Jurkat, Clone E6-1 (cell line): ENCODE measurements at regions not wholly inside any gene's neighbourhood (a gene's known extent, or its start where the extent isn't known, plus 50 kb on each side); places are given as distances from the start of the nearest gene placed in this dataset.
A peak's percentile ranks its signal among the peaks of the same experiment; 100 is the strongest.

Experiments used
- DNase-seq: peaks from one replicate; pipeline ENCODE4 v3.0.0-alpha.2; 2011; ENCODE audit warnings: low read depth, low spot score
- H3K4me3 ChIP-seq: 2 replicates; pipeline ENCODE4 v1.5.1; 2011; ENCODE audit warnings: mild to moderate bottlenecking, low read length, control low read depth, moderate library complexity

GRCh38 chr5:165457859-165458481 lies 1952.6 kb downstream of the MAT2B start:
- DNase-seq, result peak; percentile 24
- H3K4me3 ChIP-seq, result no peak overlapping the region

GRCh38 chr5:165459232-165459631 lies 1953.8 kb downstream of the MAT2B start:
- no peak for DNase-seq

GRCh38 chr5:165460911-165461310 lies 1955.5 kb downstream of the MAT2B start:
- H3K4me3 ChIP-seq, result no peak overlapping the region
- DNase-seq, result no peak

More at GRCh38 chr5:165459232-165459631, 1953.8 kb downstream of the MAT2B start:
- H3K4me3 ChIP-seq, result no peak overlapping the region

GRCh38 chr5:165477546-165477945 lies 1972.1 kb downstream of the MAT2B start:
- no peak for DNase-seq
- no peak overlapping the region for H3K4me3 ChIP-seq

DNA sequence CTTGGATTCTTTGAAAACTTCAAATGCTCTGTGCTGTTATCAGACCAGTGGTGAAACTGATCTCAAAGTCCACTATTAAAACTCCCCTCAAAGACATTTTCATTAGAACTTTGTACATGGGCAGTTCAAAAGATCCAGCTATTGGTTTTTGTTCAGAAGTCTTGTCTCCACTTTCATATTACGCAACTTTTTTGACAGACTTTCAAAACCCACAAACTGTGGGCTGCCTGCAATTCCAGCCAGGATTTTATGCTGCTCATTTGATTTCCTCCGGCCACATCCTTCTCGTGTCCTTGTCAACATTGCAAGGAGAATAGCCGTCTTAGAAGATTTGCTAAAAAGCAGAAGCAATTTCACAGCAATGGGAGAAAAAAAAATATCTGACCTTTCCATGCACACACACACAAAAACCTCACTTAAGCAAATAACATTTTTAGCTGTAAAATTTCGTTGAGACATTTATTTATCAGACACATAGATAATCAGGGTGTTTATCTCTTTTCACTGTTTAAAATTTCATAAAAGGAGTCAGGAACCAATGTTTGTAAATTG lies 1990.5 kb downstream of the MAT2B start:
- no peak overlapping the region for H3K4me3 ChIP-seq
- no peak for DNase-seq

- H3K4me3 ChIP-seq, result no peak overlapping the region
- peak; percentile 52 for DNase-seq
Measured at GRCh38 chr5:165497707-165498106, 1992.3 kb downstream of the MAT2B start.

- no peak overlapping the region for H3K4me3 ChIP-seq
- no peak for DNase-seq
Measured at GRCh38 chr5:165502893-165503691, 1997.7 kb downstream of the MAT2B start.

DNA sequence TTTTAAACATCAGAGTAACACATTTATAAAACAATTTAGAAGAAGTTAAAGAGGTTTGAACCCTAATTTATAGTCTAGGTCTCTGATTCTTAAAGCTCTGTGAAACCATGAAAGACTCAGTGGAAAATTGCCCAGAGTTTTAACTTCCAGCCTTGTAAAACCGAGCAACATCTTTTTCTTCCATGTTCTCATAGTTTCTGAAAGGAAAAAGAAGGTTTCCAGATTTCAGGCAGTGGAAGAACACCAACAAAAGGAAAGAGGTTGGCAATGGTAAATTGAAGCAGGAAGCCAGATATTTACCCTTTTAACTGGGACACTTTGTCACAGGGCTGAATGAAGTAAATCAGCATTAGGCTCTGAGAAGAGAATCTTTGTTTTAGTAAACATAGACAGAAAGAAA lies 1999.3 kb downstream of the MAT2B start:
- DNase-seq, result no peak
- H3K4me3 ChIP-seq, result no peak overlapping the region

DNA sequence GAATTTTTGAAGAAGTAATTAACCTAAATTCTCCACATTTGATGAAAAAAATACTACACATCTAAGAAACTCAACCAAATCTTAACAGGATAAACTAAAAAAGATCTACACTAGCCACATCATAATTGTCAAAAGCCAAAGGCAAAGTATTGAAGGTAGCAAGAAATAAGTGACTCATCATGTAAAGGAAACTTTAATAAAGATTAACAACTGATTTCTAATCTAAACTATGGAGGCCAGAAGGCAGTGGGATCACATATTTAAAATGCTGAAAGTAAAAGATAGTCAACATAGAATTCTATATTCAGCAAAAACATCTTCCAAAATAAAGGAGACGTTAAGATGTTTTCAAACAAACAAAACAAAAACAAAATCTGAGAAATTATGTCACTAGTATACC lies 2002.9 kb downstream of the MAT2B start:
- no peak overlapping the region for H3K4me3 ChIP-seq
- DNase-seq, result no peak

DNA sequence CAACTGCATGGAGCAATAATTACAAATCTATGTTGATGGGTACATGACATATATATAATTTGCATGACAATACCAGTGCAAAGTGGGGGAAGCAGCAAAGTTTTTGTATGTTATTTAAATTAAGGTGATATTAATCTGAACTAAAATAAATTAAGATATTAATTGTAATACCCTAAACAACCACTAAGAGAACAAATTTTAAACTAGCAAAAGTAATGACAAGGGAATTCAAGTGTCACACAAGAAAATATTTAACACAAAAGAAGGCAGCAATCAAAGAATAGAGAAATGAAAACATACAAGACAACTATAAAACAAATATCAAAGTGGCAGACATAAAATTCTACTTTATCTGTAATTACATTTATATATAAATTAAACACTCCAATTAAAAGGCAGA lies 2003.4 kb downstream of the MAT2B start:
- no peak for DNase-seq
- no peak overlapping the region for H3K4me3 ChIP-seq

- H3K4me3 ChIP-seq, result no peak overlapping the region
- no peak for DNase-seq
Measured at GRCh38 chr5:165521816-165522610, 2016.6 kb downstream of the MAT2B start.

GRCh38 chr5:165525271-165525670 lies 2019.9 kb downstream of the MAT2B start:
- no peak overlapping the region for H3K4me3 ChIP-seq
- DNase-seq, result no peak

DNA sequence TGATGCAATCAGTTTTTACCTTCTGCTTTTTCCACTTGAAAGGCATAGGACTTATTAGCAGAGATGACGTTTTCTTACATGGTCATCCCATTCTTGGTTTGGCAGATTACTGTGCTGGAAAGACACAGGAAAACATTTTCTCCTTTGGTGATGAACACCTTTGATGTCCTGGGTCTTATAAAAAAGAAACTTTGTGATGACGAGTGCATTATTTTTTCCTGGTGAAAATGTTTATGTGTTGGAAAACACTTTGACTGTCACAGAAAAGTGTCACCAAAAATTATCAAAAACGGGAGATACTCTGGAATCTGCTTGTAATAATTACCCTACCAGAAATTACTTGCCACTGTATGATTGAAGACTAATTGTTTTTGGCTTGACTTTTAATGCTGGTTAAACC lies 2020.9 kb downstream of the MAT2B start:
- DNase-seq, result no peak
- H3K4me3 ChIP-seq, result no peak overlapping the region

- DNase-seq, result no peak
- H3K4me3 ChIP-seq, result no peak overlapping the region
Measured at GRCh38 chr5:165527577-165527976, 2022.2 kb downstream of the MAT2B start.

DNA sequence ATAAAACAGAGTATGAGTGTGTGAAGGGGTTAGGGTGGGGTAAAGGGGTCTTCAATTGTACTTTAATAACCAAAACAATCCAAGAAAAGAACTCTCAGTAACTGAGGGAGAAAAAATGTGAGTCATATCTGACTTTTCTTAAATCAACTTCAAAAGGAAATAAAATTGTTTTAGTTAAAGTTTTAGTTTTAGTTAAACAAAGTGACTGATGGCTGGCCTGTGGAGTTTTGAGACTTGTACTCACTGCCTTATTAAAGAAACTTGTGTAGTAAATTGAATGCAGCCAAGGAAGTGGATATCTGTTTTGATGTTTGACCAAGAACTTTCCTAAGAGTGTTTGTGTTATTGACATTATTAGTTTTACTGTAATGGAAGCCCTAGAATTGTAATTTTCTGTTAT lies 2032.6 kb downstream of the MAT2B start:
- no peak for DNase-seq
- no peak overlapping the region for H3K4me3 ChIP-seq

DNA sequence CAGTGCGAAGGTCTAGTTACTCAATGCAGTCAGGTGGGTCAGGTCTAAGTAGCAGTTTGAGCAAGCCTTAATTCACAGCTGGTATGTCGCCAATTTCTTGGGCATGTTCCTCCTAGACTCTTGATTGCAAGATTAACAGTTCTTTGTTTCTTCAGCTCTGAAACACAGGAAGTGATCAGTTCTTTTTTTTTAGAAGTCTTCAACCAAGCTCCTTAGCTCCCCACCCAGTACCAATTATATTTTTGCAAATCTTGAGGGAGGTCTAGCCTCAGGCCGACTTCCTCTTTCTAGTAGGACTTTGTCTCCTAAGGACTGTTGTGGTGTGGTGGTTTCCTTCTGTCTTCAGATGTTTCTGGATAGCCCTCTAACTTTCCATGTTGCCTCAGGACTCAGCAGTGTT lies 2054.2 kb downstream of the MAT2B start:
- DNase-seq, result peak; percentile 4
- no peak overlapping the region for H3K4me3 ChIP-seq

- no peak overlapping the region for H3K4me3 ChIP-seq
- DNase-seq, result no peak
Measured at GRCh38 chr5:165560648-165561047, 2055.2 kb downstream of the MAT2B start.

- no peak overlapping the region for H3K4me3 ChIP-seq
- no peak for DNase-seq
Measured at GRCh38 chr5:165565911-165566310, 2060.5 kb downstream of the MAT2B start.

DNA sequence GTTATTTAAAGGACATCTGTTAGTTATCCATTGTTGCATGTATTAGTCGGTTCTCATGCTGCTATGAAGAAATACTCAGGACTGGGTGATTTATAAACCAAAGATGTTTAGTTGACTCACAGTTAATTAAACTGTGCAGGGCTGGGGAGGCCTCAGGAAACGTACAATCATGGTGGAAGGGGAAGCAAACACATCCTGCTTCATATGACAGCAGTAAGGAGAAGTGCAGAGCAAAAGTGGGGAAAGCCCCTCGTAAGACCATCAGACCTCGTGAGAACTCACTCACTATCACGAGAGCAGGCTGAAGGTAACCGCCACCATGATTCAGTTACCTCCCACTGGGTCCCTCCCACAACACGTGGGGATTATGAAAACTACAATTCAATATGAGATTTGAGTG lies 2064.1 kb downstream of the MAT2B start:
- no peak for DNase-seq
- no peak overlapping the region for H3K4me3 ChIP-seq

DNA sequence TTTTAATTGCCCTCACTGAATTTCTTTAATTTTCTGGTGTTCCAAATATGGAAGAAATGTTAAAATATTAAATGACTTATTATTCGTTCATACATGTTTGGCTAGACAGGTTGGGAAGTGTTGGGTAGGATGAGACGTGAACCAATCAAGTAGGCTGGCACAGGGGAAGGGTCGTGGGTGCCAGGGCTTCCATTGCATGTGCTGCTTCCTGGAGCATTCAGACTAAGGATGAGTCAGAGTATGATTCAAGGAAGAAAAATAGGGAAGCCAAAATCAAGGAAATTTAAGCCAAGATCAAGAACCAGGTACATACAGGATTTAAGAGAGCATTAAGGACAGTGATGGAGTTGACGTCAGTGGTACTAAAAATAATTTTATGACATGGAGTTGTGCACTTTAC lies 2068.0 kb downstream of the MAT2B start:
- DNase-seq, result no peak
- no peak overlapping the region for H3K4me3 ChIP-seq
